ENCODE measurements at regions not wholly inside any gene's neighbourhood (a gene's known extent, or its start where the extent isn't known, plus 50 kb on each side); places are given as distances from the start of the nearest gene placed in this dataset.

DNA sequence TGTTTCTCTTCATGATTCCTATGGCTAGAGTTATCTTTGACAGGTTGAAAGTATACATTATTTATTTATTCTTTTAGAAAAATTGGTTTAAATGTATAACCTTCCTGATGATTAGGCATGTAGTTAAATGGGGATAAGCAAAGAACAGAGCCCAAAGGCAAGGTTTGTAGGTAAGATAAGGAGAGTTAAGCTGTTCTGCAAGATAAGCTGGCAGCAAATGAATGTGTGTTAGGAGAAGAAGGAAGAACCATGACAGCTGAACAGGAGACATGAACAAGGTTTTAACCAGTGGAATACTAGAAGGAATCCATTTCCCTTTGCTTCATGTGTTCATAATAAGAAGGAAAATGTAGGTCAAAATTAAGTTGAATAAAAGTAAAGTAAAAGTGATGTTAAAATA, 1330.1 kb upstream of the USP15 start:
- no peak for DNase-seq

DNA sequence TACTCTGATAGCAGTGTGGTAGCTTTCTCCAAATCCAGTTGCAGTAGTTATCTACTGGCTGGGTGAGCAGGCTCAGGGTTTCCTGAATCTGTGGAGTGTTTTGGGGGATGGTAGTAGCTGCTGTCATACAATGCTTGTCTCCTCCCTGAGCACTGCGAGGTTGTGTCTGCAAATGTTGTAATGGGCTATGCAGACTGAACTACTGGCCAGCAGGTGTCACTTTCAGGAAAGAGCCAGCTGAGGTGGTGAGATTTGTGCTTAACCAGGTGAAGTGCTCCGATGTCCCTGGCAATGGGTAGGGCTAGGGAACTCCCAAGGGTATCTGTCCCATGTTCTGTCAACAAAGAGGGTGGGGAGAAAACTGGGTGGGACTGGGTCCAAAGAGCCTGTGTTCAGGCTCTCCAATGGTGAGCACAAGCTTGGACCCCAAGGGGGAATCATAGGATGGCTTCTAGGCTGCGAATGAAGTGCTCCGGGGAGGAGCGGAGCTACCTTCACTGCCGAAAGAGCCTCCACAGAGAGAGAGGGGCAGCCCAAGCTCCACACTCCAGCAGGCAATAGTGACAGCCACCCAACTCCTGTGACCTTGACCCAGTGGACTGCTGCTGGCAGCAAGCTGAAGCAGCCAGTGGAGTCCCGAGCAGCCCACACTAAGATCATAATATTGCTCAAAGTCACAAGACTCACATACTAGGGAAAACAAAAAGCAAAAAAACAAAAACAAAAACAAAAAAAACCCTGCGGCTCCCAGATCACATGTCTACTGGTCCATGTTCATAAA, 1324.0 kb upstream of the USP15 start:
- no peak for DNase-seq

DNA sequence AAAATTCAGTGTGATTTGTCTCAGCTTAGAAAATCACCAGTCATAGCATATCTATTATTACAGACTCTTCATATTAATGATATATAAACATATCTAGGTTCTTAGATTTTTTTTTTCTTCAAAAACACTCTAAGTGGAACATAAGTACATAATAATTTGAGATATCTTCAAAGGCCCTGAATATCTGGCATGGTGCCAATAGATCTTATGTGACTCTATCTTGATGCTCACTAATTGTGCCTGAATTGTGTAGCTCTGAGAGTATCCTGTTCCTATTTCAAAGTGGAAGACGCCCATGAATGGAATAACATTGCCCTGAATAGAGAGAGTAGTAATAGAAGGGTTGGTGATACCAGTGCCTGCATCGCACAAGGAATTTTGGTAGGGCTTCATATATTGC, 1312.7 kb upstream of the USP15 start:
- no peak for DNase-seq

DNA sequence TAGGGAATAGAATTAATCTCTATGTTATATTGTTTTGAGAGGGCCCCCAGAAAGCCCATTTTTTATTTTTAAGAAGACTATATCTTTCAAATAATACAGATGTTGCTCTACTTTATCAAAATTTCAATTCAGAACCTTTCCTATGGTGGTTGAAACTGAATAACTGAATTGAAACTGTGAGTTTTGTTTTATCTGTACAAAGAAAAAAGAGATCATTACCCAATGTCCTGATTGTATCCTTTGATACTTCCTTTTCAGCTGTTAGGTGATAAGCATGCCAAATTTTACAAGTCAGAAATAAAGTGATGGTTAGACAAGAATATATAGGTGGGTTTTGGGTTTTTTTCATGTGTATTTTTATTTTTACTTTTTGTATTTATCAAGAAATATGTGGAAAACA, 1293.1 kb upstream of the USP15 start:
- no peak for DNase-seq

DNA sequence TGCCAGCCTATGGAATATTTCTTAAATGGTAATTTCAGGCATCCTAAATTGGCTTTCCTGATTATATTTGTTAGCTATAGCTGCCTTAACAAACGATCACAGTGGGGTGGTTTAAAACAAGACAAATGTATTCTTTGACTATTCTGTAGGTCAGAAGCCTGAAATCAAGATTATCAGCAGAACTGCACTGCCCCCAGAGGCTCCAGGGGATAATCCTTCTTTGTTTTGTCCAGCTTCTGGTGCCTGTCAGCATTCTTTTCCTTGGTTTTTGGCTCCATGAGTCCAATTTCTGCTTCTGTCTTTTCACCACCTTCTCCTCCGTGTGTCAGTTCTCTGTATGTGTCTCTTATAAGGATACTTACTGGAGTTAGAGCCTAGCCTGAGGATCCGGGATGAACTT, 1282.2 kb upstream of the USP15 start:
- DNase-seq, result no peak

DNA sequence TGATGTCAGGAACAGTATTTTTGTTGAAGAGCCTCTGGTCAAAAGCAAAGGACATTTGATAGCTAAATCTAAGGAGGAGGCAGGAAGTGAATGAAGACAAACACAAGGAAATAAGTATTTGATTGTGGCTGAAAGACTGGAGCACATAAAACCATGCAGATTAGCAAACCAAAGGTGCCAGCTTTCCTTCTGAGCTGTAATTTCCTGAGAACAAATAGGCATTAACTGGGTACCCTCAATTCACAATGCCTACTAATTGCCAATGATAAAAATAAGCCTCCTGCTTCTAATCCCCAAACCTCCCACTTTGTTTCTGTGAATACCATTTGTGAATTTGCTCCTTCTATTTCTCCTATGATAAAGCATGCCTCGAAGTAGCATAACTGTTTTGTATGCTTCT, 1279.6 kb upstream of the USP15 start:
- DNase-seq, result no peak

DNA sequence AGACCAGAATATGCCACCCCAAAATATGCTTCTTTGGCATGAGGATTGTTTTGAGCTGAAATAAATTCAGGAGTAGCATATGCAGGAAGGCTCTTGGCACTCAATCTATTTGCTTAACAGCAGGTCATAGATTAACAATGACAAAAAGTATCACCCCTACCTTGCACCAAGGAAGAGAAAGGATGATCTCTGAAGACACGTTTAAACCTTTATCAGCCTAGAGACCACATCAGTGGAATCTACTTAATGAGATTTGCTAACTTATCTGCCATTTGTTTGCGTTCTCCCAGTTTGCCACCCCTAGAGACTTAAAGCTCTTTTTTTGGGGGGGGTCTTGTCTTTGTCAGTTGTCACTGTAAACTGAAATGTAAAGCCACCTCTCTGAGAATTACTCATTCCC, 1278.7 kb upstream of the USP15 start:
- no peak for DNase-seq

DNA sequence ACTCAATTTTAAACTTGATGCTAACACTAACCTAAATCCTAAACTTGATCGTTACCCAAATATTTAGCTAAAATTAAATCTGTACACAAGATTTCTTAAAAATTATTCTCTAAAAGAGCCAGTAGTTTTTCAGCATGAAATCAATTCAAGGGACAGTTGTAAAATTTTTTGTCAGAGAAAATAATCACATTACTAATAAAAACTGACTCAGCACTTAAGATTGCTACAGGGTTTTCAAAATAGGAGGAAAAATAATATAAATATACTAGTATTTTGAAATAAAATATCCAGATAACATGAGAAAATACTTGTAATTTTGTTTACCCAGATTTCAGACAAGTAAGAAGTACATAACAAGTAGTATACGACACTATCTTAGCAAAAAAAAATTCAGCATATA, 1268.1 kb upstream of the USP15 start:
- DNase-seq, result no peak

DNA sequence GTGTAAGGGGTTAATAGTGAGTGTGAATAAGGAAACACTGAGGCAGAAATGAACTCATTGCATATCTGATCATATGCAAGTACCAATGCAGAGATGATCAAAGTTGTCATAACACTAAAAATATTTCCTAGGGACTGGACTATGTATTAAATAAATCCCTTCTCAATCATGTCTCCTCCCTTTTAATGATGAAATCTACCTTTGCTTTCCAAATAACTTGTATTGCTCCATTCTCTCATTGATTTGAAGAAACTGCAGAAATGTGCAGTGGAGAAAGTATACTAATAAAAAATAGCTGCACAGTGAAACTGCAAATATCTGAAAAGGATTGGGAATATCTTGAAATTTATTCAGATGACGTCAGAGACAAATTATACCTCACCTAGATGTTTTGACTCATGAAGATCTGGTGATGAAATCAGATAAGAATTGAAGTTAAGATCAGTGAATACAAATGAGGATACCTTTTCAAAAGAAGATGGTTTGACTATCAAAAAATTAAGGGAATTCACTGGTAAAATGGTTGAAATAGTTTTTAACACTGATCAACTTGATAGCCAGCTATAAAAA, 1264.9 kb upstream of the USP15 start:
- no peak for DNase-seq

DNA sequence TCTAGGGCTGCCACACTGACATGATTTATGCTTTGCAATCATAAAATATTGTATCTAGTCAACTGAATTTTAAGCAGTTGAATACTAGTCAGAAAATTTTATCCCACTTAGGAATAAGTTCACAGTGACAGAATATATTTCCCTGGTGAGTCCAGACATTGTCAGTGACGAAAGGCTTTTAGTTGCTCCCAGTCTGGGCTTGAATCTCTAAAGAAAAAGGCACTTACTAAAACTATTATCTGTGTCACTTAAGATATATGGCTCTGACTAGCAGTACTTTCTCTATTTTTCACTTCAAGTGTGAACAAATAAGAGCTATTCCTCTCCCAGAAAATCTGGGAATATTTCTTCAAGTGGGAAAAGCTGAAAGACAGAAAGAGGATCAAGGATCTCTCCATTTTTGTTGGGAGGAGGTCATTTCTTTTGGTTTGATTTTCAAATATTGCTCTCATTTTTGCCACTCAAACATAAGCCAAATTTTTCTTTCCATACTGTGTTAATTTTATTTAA, 1262.3 kb upstream of the USP15 start:
- no peak for DNase-seq

DNA sequence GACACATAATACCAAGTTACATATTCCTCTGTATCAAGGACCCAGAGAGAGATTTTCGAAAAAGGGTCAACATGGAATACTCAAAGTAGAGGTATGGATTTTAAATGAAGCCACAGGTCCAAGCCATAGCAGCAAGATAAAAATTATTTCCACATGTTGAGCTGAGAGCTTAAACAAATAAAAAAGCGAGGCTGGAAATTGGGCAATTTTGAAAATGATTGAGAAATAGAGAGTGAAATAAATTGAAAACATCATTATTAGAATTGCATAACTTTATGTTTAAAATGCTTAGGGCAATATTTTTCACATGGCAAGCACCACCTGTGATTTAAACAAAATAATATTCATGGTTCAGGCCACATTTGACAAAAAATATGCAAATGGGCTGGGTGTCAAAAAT, 1251.0 kb upstream of the USP15 start:
- DNase-seq, result no peak

DNA sequence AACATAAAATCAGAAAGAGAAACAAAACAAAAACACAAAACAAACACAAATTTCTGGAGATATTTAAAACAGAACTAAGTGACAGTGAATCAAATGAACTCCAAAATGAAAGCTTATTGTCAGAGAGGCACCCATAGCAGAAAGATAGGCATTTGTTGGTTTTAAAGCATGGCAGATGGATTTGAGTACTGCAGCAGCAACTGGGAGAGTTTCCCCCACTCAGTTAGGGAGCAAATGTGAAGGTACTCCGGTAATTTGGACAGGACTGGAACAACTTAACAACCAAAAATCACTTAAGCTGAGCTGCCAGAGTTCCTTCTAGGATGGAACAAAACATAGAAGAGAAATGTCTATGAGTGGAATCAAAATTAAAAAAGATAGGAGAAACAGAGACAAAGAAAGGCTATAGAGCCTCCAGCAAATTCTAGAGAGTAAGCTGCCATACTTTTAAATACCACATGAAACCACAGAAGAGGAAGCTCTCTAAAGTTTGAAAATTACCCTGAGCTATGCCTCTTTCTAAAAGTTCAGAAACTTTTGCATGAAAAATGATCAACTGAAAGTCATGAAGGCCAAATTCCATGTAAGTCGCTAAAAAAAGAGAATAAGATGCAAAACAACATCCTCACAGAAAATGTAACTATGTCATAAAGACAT, 1248.3 kb upstream of the USP15 start:
- DNase-seq, result no peak

DNA sequence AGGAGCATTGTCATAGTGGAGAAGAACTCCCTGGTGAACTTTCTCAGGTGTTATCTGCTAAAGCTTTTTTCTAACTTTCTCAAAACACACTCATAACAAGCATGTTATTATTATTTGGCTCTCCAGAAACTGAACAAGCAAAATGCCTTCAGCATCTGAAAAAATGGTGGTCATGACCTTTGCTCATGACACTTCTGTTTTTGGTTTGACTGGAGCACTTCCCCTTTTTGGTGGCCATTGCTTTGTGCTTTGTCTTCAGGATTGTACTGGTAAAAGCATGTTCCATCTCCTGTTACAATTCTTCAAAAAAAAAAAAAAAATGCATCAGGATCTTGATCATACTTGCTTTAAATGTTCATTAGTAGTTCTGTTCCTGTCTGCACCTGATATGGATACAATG, 1241.6 kb upstream of the USP15 start:
- DNase-seq, result no peak

DNA sequence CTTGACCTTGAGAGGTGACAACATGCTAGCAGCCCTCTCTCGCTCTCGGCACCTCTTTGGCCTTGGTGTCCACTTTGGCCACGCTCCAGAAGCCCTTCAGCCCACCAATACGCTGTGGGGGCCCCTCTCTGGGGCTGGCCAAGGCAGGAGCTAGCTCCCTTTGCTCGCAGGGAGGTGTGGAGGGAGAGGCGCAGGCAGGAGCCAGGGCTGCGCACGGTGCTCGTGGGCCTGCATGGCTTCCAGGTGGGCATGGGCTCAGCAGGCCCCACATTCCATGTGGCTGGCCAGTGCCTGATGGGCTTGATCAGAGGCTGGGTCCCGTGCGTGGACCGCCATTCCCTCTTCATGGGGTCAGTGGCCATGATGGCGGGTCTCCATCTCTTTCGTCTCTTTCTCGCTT, 1237.0 kb upstream of the USP15 start:
- no peak for DNase-seq

DNA sequence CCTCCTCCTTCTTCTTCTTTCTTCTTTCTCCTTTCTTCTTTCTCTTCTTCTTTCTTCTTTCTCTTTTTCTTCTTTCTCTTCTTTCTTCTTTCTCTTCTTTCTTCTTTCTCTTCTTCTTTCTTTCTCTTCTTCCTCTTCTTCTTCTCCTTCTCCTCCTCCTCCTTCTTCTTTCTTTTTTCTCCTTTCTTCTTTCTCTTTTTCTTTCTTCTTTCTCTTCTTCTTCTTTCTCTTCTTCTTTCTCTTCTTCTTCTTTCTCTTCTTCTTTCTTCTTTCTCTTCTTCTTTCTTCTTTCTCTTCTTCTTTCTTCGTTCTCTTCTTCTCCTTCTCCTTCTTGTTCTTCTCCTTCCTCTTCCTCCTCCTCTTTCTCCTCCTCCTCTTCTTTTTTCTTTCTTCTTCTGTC, 1230.7 kb upstream of the USP15 start:
- no peak for DNase-seq

DNA sequence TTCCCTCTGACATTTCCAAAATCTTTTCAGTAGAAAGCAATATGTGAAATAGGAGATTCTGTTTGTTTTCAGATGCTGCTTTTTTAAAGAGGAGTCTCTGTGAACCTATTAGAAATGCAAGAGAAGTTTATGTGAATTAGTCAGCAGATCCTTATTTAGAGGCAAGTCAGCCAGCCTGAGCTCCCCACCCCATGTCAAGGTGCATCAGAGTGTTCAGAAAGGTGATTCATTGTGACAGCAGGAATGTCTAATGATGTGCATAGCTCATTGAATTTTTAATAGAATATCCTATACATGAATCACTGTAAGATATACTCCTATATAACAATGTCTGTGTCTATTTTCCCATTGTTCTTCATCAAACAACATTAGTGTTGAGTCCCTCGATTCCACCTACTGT, 1222.4 kb upstream of the USP15 start:
- DNase-seq, result no peak

DNA sequence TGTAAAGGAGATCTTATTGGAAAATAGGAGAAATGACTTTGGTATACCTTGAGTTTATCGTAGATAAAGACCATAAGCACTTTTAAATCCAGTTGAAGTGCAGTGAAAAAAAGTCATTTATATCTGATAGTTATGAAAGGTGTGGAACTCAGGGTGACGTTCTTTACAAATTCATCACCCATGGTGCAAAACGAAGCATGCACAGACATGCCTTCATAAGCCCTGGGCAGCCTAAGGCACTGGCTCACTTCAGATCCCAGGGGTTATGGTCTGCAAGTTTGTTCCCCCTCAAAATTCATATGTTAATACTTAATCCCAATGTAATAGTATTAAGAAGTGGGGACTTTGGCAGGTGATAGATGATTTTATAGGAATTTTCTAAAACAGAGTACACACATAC, 1216.4 kb upstream of the USP15 start:
- DNase-seq, result no peak

DNA sequence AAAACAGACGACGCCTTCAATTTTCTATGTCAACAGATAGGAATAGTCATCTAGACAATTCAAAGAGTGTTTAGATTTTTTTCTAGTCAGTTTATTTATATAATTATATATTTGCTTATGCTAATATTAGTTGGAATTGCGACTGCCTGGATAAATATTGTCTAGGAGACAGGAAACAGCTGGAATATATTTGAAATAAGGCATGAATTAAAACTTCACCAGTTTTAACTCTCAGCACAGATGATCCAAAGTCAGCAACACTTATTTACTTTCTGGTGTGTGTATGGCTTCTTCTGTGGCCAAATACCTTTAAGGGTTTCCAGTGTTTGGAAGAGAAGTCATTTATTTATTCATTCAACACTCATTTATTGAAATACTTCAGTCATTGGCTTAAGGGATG, 1215.4 kb upstream of the USP15 start:
- no peak for DNase-seq

DNA sequence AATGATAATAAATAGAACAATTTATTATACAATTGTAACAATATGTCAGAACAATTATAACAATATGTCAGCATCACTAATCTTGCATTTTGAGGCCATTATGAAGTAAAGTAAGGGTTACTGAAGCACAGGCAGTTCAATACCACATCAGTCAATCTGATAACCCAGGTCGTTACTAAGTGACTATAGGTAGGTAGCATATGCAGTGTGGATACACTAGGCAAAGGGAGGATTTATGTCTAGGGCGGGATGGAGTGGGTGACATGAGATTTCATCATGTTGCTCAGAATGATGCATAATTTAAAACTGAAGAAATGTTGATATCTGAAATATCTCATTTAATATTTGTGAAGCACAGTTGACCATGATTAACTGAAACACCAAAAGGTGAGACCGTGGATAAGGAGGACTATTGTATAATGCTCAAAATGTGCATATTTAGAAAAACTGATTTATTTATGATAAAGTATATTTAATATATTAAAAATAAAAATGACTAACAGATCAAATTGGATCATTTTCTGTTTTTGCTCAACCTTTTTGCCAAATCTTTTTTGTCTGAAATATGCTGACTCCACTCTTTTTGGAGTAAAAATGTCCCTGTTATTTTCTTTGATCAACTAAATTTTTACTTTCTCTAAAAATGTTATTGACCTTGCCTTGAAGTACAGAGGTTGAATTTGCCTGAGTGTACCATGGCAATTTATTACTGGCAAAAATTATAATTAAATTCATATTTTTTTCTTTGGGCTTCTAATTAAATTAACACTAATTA, 1189.4 kb upstream of the USP15 start:
- no peak for DNase-seq

DNA sequence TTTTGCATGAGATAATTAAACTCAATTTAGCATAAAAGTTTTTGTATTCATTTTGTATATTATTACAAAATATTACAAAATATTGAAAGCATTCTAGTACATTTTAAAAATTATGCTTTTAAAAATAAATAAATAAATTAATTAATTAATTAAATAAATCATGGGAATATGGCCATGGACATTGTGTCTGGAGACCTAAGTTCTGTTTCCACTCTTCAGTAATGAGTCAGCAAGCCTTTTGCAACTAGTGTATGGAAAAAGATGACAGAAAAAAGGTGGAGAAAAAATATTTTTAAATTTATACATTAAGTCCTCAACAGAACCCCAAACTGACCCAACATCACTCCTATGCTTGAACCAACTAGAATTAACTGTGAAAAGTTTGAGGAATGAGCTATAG, 1187.5 kb upstream of the USP15 start:
- DNase-seq, result no peak

DNA sequence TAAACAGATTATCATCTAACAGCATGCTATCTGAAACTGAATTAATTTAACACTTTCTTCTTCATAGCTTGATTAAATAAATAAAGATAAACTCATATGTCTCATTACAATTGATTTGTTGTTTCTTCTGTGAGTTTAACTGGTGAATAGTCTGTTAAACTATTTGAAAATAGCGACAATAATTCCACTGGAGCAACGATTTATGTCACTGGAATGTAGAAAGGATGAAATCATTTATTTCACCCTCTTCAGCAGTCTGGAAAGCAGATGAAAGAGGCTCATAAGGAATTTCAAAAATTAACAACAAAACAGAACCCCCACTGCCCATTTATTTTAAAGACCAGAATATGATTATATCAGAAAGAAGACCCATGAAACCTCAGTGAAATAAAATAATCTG, 1165.1 kb upstream of the USP15 start:
- no peak for DNase-seq

DNA sequence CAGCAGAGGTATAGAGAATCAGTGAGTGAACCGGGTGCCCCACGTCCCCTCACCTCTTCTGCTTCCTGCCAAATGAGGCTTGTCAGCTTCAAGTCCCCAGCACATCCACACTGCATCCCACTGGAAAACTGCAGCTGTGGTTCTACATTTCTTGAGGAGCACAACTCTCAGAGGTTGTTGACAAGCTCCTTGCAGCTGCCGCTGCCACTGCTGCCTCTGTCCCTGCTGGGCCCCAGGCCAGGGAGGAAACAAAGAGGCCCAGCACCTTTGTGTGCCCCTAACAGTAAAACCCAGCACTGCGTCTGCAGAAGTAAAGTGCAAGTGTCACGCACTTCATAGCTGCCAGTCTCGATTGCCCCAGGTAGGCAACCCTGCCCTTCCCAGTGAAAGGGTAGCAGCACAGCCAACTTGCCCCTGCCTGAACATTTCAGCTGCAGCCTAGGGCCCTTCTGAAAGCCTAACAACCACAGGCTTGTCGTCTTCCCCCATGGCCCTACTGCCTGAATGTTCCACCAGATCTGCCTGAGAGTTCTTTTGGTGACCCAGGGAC, 1162.1 kb upstream of the USP15 start:
- no peak for DNase-seq

DNA sequence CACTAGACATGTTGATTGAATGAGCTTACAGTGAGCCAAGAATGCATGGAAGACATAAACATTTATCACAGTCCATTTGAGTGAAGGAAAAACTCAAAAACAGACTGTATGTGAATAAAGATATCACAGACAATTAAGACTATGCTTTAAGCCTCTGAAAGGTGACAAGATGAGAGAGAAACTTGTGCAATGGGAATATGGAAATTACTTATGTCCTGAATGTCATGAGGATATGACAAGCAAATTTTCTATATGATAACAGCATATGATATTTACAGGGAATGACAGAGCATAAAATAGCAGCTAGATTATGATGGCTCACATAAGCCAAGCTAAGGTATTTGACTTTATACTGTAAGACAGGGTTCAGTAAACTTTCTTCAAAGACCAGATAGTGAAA, 1153.1 kb upstream of the USP15 start:
- no peak for DNase-seq

Measured in activated CD4-positive, alpha-beta T cell treated with anti-CD3 and anti-CD28 coated beads, Interleukin-2, amount 50 U/mL, for 16 hours (primary cell).